Neural cell (in vitro differentiated cells): ENCODE measurements at regions not wholly inside any gene's neighbourhood (a gene's known extent, or its start where the extent isn't known, plus 50 kb on each side); places are given as distances from the start of the nearest gene placed in this dataset.
"Not testable (repeated sequence)": the region's sequence is repeated elsewhere in the genome, so short reads cannot be mapped to it uniquely, and the experiment has no call there.

Experiments used
- EP300 ChIP-seq: fragments of 450-650 bp; conservative IDR thresholded peaks from 2 replicates; pipeline ENCODE4 v1.6.1; 2014; ENCODE audit warnings: antibody characterized with exemption, mild to moderate bottlenecking, moderate library complexity; ENCODE audit not compliant: poor library complexity, severe bottlenecking
- POLR2AphosphoS5 ChIP-seq: IDR thresholded peaks from 2 replicates; pipeline ENCODE4 v1.6.1; 2012
- SMC3 ChIP-seq: fragments of 450-650 bp; conservative IDR thresholded peaks from 2 replicates; pipeline ENCODE4 v1.6.1; 2014; ENCODE audit warnings: antibody characterized with exemption, mild to moderate bottlenecking, moderate library complexity; ENCODE audit not compliant: poor library complexity
- TF ChIP-seq, protein P1 (sequence below): IDR thresholded peaks from 2 replicates; pipeline ENCODE4 v1.6.1; 2012; ENCODE audit warnings: borderline replicate concordance
- TF ChIP-seq, protein P2 (sequence below): fragments of 450-650 bp; IDR thresholded peaks from 2 replicates; pipeline ENCODE4 v1.5.1; 2014; ENCODE audit warnings: antibody characterized with exemption, mild to moderate bottlenecking, moderate library complexity; ENCODE audit not compliant: poor library complexity, severe bottlenecking

DNA sequence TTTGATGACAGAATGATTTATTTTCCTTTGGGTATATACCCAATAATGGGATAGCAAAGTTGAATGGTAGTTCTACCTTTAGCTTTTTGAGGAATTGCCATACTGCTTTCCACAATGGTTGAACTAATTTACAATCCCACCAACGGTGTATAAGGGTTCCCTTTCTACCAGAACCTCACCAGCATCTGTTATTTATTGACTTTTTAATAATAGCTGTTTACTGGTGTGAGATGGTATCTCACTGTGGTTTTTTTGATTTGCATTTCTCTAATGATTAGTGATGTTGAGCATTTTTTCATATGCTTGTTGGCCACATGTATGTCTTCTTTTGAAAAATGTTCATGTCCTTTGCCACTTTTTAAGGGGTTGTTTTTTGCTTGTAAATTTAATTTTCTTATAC, 370.3 kb upstream of the SYNCRIP start:
- TF ChIP-seq, protein P1, sequence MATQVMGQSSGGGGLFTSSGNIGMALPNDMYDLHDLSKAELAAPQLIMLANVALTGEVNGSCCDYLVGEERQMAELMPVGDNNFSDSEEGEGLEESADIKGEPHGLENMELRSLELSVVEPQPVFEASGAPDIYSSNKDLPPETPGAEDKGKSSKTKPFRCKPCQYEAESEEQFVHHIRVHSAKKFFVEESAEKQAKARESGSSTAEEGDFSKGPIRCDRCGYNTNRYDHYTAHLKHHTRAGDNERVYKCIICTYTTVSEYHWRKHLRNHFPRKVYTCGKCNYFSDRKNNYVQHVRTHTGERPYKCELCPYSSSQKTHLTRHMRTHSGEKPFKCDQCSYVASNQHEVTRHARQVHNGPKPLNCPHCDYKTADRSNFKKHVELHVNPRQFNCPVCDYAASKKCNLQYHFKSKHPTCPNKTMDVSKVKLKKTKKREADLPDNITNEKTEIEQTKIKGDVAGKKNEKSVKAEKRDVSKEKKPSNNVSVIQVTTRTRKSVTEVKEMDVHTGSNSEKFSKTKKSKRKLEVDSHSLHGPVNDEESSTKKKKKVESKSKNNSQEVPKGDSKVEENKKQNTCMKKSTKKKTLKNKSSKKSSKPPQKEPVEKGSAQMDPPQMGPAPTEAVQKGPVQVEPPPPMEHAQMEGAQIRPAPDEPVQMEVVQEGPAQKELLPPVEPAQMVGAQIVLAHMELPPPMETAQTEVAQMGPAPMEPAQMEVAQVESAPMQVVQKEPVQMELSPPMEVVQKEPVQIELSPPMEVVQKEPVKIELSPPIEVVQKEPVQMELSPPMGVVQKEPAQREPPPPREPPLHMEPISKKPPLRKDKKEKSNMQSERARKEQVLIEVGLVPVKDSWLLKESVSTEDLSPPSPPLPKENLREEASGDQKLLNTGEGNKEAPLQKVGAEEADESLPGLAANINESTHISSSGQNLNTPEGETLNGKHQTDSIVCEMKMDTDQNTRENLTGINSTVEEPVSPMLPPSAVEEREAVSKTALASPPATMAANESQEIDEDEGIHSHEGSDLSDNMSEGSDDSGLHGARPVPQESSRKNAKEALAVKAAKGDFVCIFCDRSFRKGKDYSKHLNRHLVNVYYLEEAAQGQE = not testable (repeated sequence)
- TF ChIP-seq, protein P2, sequence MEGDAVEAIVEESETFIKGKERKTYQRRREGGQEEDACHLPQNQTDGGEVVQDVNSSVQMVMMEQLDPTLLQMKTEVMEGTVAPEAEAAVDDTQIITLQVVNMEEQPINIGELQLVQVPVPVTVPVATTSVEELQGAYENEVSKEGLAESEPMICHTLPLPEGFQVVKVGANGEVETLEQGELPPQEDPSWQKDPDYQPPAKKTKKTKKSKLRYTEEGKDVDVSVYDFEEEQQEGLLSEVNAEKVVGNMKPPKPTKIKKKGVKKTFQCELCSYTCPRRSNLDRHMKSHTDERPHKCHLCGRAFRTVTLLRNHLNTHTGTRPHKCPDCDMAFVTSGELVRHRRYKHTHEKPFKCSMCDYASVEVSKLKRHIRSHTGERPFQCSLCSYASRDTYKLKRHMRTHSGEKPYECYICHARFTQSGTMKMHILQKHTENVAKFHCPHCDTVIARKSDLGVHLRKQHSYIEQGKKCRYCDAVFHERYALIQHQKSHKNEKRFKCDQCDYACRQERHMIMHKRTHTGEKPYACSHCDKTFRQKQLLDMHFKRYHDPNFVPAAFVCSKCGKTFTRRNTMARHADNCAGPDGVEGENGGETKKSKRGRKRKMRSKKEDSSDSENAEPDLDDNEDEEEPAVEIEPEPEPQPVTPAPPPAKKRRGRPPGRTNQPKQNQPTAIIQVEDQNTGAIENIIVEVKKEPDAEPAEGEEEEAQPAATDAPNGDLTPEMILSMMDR = not testable (repeated sequence)
- TF ChIP-seq EP300, POLR2AphosphoS5, SMC3: not testable (repeated sequence)
